Progenitor cell of endocrine pancreas (in vitro differentiated cells): ENCODE measurements at regions not wholly inside any gene's neighbourhood (a gene's known extent, or its start where the extent isn't known, plus 50 kb on each side); places are given as distances from the start of the nearest gene placed in this dataset.
"Not testable (repeated sequence)": the region's sequence is repeated elsewhere in the genome, so short reads cannot be mapped to it uniquely, and the experiment has no call there.

Experiments
- DNase-seq: peaks from one replicate; pipeline ENCODE4 v3.0.0; 2021; ENCODE audit warnings: low spot score; ENCODE audit not compliant: unreplicated experiment
- H3K27ac Mint-ChIP-seq: 2 replicates; pipeline ENCODE4 v1.8.0; 2021; ENCODE audit warnings: mild to moderate bottlenecking, moderate library complexity, mixed read lengths
- H3K27me3 Mint-ChIP-seq: 2 replicates; pipeline ENCODE4 v1.8.0; 2021; ENCODE audit warnings: mixed read lengths
- H3K36me3 Mint-ChIP-seq: 2 replicates; pipeline ENCODE4 v1.8.0; 2022; ENCODE audit warnings: mixed read lengths; ENCODE audit not compliant: insufficient read depth
- H3K4me1 Mint-ChIP-seq: 2 replicates; pipeline ENCODE4 v1.8.0; 2021; ENCODE audit warnings: low read depth, mixed read lengths
- H3K4me3 Mint-ChIP-seq: 2 replicates; pipeline ENCODE4 v1.8.0; 2021; ENCODE audit warnings: low read depth, mild to moderate bottlenecking, moderate library complexity, mixed read lengths
- H3K9me3 Mint-ChIP-seq: 2 replicates; pipeline ENCODE4 v1.8.0; 2021; ENCODE audit warnings: low read depth, mixed read lengths
- TF ChIP-seq, protein P1 (sequence below): fragments of 200-600 bp; sonication (generic); IDR thresholded peaks from one replicate; pipeline ENCODE4 v1.5.0; 2021; ENCODE audit warnings: antibody characterized with exemption, mild to moderate bottlenecking; ENCODE audit not compliant: unreplicated experiment

DNA sequence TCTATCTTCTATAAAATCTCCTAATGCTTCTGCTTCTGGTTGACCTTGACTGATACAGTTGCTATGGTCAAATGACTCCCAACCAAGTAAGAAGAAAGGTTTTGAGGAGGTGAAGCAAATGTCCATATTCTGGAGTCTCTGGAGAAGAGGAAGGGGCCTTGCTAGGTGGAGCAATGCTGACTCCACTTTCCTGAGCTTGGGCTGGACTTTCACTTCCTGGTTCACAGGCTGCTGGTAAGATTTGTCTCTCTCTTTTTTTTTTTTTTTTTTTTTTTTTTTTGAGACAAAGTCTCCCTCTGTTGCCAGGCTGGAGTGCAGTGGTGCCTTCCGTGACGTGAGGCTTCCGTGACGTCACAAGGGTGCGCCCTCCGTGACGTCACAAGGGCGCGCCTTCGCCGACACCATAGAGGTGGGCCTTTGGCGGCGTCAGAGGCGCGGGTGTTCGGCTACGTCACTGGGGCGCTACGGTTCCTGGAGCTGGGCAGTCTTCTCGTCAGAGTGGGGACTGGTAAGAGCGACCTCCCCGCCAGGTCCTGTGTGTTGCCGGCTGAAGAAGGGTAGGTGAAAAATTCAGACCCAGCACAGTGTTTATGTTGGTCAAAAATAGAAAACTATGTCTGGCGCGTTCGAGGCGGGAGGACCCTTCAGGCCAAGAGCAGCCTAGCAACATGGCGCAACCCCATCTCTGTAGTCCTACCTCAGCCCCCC lies 93.7 kb upstream of the METTL14 start:
- Mint-ChIP-seq H3K27ac (peak overlapping the region; percentile 100), H3K4me3 (peak overlapping the region; percentile 98), H3K27me3 (peaks cover 11% of the 10 kb centered on the region)
- peak; percentile 97 for DNase-seq
- TF ChIP-seq, protein P1, sequence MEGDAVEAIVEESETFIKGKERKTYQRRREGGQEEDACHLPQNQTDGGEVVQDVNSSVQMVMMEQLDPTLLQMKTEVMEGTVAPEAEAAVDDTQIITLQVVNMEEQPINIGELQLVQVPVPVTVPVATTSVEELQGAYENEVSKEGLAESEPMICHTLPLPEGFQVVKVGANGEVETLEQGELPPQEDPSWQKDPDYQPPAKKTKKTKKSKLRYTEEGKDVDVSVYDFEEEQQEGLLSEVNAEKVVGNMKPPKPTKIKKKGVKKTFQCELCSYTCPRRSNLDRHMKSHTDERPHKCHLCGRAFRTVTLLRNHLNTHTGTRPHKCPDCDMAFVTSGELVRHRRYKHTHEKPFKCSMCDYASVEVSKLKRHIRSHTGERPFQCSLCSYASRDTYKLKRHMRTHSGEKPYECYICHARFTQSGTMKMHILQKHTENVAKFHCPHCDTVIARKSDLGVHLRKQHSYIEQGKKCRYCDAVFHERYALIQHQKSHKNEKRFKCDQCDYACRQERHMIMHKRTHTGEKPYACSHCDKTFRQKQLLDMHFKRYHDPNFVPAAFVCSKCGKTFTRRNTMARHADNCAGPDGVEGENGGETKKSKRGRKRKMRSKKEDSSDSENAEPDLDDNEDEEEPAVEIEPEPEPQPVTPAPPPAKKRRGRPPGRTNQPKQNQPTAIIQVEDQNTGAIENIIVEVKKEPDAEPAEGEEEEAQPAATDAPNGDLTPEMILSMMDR, result peak; percentile 19
- H3K4me1 Mint-ChIP-seq, H3K9me3 Mint-ChIP-seq, H3K36me3 Mint-ChIP-seq: not testable (repeated sequence)

DNA sequence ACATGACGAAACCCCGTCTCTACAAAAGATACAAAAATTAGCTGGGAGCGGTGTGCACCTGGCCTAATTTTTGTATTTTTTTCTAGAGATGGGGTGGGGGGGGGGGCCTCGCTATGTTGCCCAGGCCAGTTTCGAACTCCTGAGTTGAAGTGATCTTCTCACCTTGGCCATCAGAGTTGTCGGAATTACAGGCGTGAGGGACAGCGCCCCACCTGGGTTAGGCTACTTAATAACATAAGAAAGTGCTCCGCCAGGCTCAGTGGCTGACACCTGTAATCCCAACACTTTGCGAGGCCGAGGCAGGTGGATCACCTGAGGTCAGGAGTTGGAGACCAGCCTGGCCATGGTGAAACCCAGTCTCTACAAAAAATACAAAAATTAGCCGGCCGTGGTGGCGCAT lies 92.9 kb upstream of the METTL14 start:
- H3K27ac Mint-ChIP-seq, DNase-seq, H3K36me3 Mint-ChIP-seq, H3K4me1 Mint-ChIP-seq, H3K9me3 Mint-ChIP-seq: not testable (repeated sequence)
- Mint-ChIP-seq H3K4me3 (peak overlapping the region; percentile 98), H3K27me3 (peaks cover 11% of the 10 kb centered on the region)

DNA sequence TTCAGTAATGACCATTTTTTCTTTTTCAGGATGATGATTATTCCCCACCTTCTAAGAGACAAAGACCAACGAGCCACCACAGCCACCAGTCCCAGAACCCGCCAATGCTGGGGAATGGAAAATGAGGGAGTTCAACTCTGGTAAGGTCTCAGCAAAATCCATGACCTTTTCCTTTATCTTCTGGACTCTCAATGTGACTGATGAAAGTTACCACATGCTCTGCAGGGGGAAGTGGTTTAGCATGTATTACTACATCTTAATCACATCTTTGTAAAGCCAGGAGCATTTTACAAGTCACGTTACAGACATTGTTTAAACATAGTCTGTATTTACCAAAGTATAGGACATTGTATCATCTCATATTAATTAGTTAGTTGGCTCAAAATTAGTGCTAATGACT lies 89.3 kb upstream of the METTL14 start:
- not testable (repeated sequence) for H3K36me3 Mint-ChIP-seq, H3K27me3 Mint-ChIP-seq, H3K27ac Mint-ChIP-seq, H3K4me3 Mint-ChIP-seq, H3K4me1 Mint-ChIP-seq, DNase-seq, H3K9me3 Mint-ChIP-seq

DNA sequence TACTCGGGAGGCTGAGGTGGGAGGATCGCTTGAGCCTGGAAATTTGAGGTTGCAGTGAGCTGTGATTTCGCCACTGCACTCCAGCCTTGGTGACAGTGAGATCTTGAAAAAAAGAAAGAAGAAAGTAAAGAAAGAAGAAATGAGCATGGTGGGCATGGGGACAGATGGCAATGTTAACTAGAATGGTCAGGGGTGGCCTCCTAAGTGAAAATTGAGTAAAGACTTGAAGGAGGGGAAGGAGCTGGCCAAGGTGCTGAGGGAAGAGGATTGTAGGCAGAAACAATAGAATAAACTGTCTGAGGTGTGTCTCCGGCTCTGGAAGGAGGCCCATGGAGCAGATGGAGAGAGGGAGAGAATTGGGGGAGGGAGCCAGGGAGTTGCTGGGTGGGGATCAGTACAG lies 60.1 kb upstream of the METTL14 start:
- H3K9me3 Mint-ChIP-seq, H3K27me3 Mint-ChIP-seq, H3K27ac Mint-ChIP-seq, H3K36me3 Mint-ChIP-seq, DNase-seq, H3K4me3 Mint-ChIP-seq, H3K4me1 Mint-ChIP-seq: not testable (repeated sequence)

DNA sequence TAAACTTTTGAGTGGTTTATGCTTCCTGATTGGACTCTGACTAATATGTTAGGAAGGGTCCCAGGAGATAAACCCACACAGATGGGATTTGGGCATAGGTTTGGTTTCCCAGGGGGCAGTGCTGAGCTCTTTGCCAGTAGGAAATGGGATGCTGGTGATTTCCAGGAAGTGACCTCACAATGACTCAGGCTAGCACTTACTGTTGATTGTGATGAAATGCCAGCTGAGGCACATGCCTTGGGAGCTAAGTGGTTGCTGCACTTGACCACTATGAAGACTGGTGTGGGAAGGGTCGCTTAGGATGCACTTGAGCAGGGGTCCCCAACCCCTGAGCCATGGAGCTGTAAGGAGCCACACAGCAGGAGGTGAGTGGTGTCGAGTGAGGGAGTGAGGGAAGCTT lies 55.5 kb upstream of the METTL14 start:
- not testable (repeated sequence) for H3K27me3 Mint-ChIP-seq, H3K4me3 Mint-ChIP-seq, H3K4me1 Mint-ChIP-seq, H3K27ac Mint-ChIP-seq, H3K9me3 Mint-ChIP-seq, DNase-seq, H3K36me3 Mint-ChIP-seq

DNA sequence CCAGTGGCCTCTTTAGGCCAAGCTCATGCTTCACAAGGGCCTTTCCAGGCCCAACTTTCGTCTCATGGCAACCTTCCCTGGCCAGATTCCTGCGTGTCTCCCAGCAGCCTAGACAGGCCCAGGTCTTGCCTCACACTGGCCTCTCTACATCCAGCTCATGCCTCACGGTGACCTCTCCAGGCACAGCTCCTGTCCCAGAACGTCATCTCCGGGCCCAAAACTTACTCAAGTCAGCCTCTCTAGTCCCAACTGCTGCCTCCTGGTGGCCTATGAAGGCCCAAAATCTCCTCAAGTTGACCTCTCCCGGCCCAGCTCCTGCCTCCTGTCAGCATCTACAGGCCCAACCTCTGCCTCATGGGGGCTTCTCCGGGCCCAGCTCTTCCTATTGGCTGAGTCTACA lies 54.3 kb upstream of the METTL14 start:
- not testable (repeated sequence) for DNase-seq, H3K27me3 Mint-ChIP-seq, H3K4me1 Mint-ChIP-seq, H3K36me3 Mint-ChIP-seq, H3K4me3 Mint-ChIP-seq, H3K27ac Mint-ChIP-seq, H3K9me3 Mint-ChIP-seq

DNA sequence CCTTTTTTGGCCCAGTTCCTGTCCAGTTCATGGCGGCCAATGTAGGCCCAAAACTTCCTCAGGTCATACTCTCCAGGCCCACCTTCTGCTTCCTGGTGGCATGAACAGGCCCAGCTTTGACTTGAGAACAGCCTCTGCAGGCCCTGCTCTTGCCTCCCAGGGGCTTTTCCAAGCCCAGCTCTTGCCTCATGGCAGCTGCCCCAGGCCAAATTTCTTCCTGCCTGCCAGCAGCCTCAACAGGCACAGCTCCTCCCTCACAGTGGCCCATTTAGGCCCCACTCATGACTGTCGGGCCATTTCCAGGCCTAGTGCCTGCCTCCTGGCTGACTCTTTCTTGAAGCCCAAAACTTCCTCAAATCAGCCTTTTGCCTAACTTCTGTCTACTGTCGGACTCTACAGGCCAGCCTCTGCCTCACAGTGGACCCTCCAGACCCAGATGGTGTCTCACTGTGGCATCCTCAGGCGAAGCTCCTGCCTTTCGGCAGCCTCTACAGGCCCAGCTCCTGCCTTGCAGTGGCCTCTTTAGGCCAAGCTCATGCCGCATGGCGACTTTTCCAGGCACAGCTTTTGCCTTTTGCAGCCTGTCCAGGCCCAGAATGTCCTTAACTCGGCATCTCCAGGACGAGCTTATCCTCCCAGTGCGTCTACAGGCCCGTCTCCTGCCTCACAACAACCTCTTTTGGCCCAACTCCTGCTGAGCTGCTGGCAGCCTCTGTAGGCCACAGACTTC lies 53.7 kb upstream of the METTL14 start:
- not testable (repeated sequence) for H3K36me3 Mint-ChIP-seq, DNase-seq, H3K9me3 Mint-ChIP-seq, H3K4me3 Mint-ChIP-seq, H3K4me1 Mint-ChIP-seq, H3K27me3 Mint-ChIP-seq
- H3K27ac Mint-ChIP-seq, result peak overlapping the region; percentile 37

DNA sequence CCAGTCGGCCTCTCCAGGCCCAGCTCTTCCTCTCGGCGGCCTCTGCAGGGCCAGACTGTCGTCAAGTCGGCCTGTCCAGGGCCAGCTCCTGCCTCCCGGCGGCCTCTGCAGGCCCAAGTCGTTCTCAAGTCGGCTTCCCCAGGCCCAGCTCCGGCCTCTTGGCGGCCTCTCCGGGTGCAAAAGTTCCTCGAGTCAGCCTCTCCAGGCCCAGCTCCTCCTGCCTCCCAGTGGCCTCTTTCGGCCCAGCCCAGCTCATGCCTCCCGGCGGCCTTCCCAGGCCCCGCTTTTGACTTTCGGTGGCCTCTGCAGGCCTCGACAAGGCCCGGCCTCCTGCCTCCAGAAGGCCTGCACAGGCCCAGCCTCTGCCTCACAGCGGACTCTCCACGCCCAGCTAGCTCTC lies 51.7 kb upstream of the METTL14 start:
- not testable (repeated sequence) for H3K27me3 Mint-ChIP-seq, H3K9me3 Mint-ChIP-seq, H3K36me3 Mint-ChIP-seq, H3K27ac Mint-ChIP-seq, H3K4me3 Mint-ChIP-seq, DNase-seq, H3K4me1 Mint-ChIP-seq

DNA sequence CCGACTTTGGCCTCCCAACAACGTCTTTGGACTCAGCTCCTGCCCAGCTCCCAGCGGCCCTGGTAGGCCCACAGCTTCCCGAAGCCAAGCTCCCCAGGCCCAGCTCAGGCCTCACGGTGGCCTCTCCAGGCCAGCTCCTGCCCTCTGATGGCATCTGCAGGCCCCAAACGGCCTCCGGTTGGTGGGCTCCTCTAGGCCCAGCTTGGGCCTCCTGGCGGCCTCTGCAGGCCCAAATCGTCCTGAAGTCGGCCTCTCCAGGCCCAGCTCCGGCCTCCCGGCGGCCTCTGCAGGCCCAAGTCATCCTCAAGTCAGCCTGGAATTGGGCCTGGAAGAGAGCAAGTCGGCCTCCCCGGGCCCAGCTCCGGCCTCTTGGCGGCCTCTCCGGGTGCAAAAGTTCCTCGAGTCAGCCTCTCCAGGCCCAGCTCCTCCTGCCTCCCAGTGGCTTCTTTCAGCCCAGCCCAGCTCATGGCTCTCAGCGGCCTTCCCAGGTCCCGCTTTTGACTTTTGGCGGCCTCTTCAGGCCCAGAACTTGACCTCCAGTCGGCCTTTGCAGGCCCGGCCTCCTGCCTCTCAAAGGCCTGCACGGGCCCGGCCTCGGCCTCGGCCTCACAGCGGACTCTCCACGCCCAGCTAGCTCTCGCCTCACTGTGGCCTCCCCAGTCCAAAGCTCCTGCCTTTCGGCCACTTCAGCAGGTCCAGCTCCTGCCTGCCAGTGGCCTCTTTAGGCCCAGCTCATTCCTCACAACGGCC lies 50.9 kb upstream of the METTL14 start:
- not testable (repeated sequence) for H3K27ac Mint-ChIP-seq, H3K4me1 Mint-ChIP-seq, H3K9me3 Mint-ChIP-seq, H3K27me3 Mint-ChIP-seq, H3K36me3 Mint-ChIP-seq, DNase-seq, H3K4me3 Mint-ChIP-seq
